GM12878 (cell line): ENCODE measurements at regions not wholly inside any gene's neighbourhood (a gene's known extent, or its start where the extent isn't known, plus 50 kb on each side); places are given as distances from the start of the nearest gene placed in this dataset.
"Not testable (repeated sequence)": the region's sequence is repeated elsewhere in the genome, so short reads cannot be mapped to it uniquely, and the experiment has no call there.

Experiments used
- ATAC-seq: fragments of 200-7000 bp; cut with Tn5 transposase; 3 replicates; pipeline ENCODE4 v1.9.1; 2020; ENCODE audit warnings: mild to moderate bottlenecking, moderate library complexity
- BruUV-seq: library from RNA; stranded (reverse); fragments of 400-500 nt; replicated peaks from 2 replicates; lab custom pipeline; 2021; lab: Mats Ljungman, UMichigan
- CTCF ChIA-PET: fragments of 300-600 bp; sonication (Branson Sonifier 250); formaldehyde crosslinking; extraction: SDS; loops from one replicate; lab custom pipeline; 2021; ENCODE audit warnings: inconsistent platforms; lab: Yijun Ruan, JAX
- POLR2A ChIA-PET: fragments of 350-600 bp; formaldehyde crosslinking; extraction: SDS; loops from one replicate; lab custom pipeline; 2021; ENCODE audit warnings: inconsistent platforms; lab: Charles Lee
- RAD21 ChIA-PET: fragments of 300-600 bp; sonication (Branson Sonifier 250); formaldehyde crosslinking; loops from one replicate; lab custom pipeline; 2023; ENCODE audit warnings: antibody characterized with exemption; ENCODE audit not compliant: unreplicated experiment; lab: Charles Lee
- SMC1A ChIA-PET: fragments of 300-600 bp; sonication (Branson Sonifier 250); formaldehyde crosslinking; loops from one replicate; lab custom pipeline; 2023; ENCODE audit not compliant: unreplicated experiment, uncharacterized antibody; lab: Charles Lee
- DNase-seq: peaks from one replicate; pipeline ENCODE4 v3.0.0-alpha.2; 2011; ENCODE audit warnings: low read depth, low spot score
- FAIRE-seq: peaks from 3 replicates; lab custom pipeline; 2011; peaks lifted over from hg19 to GRCh38; lab: Jason Lieb, UNC
- H2AFZ ChIP-seq: 2 replicates; pipeline ENCODE4 v1.6.0; 2011; ENCODE audit warnings: low read depth, low read length, control low read depth; ENCODE audit not compliant: control insufficient read depth
- H3K27ac ChIP-seq: 2 replicates; pipeline ENCODE4 v1.5.1; 2011; ENCODE audit warnings: control low read depth; ENCODE audit not compliant: control insufficient read depth, insufficient read depth
- H3K27me3 ChIP-seq, 2 experiments: replicated peaks in 1 of 2; 2 replicates each; pipeline versions ENCODE4 v1.6.0 to v1.6.1; 2011; ENCODE audit warnings: low read length in 1 of 2; ENCODE audit not compliant: control insufficient read depth in 2 of 2, insufficient read depth in 2 of 2
- H3K36me3 ChIP-seq, 2 experiments: 2 replicates each; pipeline ENCODE4 v1.5.1; 2011; ENCODE audit warnings: low read length in 1 of 2; ENCODE audit not compliant: control insufficient read depth in 2 of 2, insufficient read depth in 2 of 2
- H3K4me1 ChIP-seq: 2 replicates; pipeline ENCODE4 v1.6.1; 2011; ENCODE audit warnings: mild to moderate bottlenecking, low read length, moderate library complexity, mixed read lengths; ENCODE audit not compliant: control insufficient read depth, insufficient read depth
- H3K4me2 ChIP-seq: 2 replicates; pipeline ENCODE4 v1.6.0; 2011; ENCODE audit warnings: control low read depth; ENCODE audit not compliant: control insufficient read depth, insufficient read depth
- H3K4me3 ChIP-seq: fragments of 200-600 bp; sonication (generic); 2 replicates; pipeline ENCODE4 v1.5.1; 2016
- H3K79me2 ChIP-seq: 2 replicates; pipeline ENCODE4 v1.6.0; 2011; ENCODE audit warnings: low read length; ENCODE audit not compliant: control insufficient read depth, insufficient read depth
- H3K9ac ChIP-seq: 2 replicates; pipeline ENCODE4 v1.8.0; 2011; ENCODE audit warnings: low read length, control low read depth, mixed read lengths; ENCODE audit not compliant: control insufficient read depth, insufficient read depth
- H3K9me3 ChIP-seq: replicated peaks from 3 replicates; pipeline ENCODE4 v1.5.1; 2011; ENCODE audit warnings: mild to moderate bottlenecking, low read length; ENCODE audit not compliant: control insufficient read depth, insufficient read depth
- H4K20me1 ChIP-seq: 2 replicates; pipeline ENCODE4 v1.6.0; 2011; ENCODE audit not compliant: control insufficient read depth, insufficient read depth
- POLR2A ChIP-seq: IDR thresholded peaks from 2 replicates; pipeline ENCODE4 v1.6.1; 2011; ENCODE audit warnings: low read depth, mild to moderate bottlenecking, low read length
- ZZZ3 ChIP-seq: IDR thresholded peaks from 2 replicates; pipeline ENCODE4 v1.6.1; 2011; ENCODE audit warnings: low read depth; ENCODE audit not compliant: control insufficient read depth, insufficient read length
- WGBS: methylation state at CpG from one replicate; pipeline ENCODE4 v1.1.6; 2016; ENCODE audit warnings: low lambda C conversion rate; ENCODE audit not compliant: insufficient replicate concordance, insufficient coverage; ENCODE audit errors: missing lambda C conversion rate; 5-methylcytosine and 5-hydroxymethylcytosine counted together
- in situ Hi-C: fragments of 300-500 bp; cut with MboI; formaldehyde crosslinking; loops from 9 replicates; pipeline ENCODE4 v1.14.3; 2018; ENCODE audit warnings: mixed read lengths
- intact Hi-C: fragments of 100-400 bp; cut with micrococcal nuclease; formaldehyde crosslinking; loops from one replicate; pipeline ENCODE4 v1.14.2; 2022; ENCODE audit not compliant: unreplicated experiment
- TF ChIP-seq, protein P1 (sequence below): fragments of 450-650 bp; IDR thresholded peaks from 2 replicates; pipeline ENCODE4 v1.6.1; 2018; ENCODE audit warnings: borderline replicate concordance, mild to moderate bottlenecking; ENCODE audit not compliant: partially characterized antibody
- TF ChIP-seq, protein P2 (sequence below): fragments of 450-650 bp; IDR thresholded peaks from 2 replicates; pipeline ENCODE4 v1.6.1; 2014; ENCODE audit warnings: mild to moderate bottlenecking

DNA sequence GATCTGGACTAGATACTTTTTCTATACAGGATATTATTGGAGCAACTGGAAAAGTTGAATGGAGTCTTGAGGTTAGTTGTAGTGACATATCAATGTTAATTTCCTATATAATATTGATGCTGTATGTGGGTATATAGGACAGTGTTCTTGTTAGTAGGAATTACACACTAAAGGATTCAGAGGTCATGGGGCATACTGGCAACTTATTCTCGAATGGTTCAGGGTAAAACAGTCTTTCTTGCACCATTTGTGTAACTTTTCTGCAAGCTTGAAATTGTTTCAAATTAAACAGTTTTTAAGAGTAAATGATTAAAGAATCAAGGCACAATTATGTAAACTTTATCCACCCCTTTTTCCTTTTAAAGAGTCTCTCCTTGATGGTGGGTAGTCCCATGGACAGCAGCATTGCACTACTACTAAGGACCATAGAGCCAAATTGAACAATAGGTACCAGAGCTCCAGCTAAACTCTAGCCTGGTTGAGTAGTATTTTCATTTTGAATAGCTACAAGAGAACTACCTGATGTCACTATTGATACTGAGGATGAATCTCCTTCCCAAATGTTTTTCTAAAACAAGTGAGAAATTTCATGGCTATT lies 70.1 kb downstream of the DMP1 start (continued):
- TF ChIP-seq, protein P1, sequence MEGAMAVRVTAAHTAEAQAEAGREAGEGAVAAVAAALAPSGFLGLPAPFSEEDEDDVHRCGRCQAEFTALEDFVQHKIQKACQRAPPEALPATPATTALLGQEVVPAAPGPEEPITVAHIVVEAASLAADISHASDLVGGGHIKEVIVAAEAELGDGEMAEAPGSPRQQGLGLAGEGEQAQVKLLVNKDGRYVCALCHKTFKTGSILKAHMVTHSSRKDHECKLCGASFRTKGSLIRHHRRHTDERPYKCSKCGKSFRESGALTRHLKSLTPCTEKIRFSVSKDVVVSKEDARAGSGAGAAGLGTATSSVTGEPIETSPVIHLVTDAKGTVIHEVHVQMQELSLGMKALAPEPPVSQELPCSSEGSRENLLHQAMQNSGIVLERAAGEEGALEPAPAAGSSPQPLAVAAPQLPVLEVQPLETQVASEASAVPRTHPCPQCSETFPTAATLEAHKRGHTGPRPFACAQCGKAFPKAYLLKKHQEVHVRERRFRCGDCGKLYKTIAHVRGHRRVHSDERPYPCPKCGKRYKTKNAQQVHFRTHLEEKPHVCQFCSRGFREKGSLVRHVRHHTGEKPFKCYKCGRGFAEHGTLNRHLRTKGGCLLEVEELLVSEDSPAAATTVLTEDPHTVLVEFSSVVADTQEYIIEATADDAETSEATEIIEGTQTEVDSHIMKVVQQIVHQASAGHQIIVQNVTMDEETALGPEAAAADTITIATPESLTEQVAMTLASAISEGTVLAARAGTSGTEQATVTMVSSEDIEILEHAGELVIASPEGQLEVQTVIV = no peak
- TF ChIP-seq, protein P2, sequence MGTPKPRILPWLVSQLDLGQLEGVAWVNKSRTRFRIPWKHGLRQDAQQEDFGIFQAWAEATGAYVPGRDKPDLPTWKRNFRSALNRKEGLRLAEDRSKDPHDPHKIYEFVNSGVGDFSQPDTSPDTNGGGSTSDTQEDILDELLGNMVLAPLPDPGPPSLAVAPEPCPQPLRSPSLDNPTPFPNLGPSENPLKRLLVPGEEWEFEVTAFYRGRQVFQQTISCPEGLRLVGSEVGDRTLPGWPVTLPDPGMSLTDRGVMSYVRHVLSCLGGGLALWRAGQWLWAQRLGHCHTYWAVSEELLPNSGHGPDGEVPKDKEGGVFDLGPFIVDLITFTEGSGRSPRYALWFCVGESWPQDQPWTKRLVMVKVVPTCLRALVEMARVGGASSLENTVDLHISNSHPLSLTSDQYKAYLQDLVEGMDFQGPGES = no peak
- TF ChIP-seq ZZZ3 = no peak
- no peak for TF ChIP-seq POLR2A

DNA sequence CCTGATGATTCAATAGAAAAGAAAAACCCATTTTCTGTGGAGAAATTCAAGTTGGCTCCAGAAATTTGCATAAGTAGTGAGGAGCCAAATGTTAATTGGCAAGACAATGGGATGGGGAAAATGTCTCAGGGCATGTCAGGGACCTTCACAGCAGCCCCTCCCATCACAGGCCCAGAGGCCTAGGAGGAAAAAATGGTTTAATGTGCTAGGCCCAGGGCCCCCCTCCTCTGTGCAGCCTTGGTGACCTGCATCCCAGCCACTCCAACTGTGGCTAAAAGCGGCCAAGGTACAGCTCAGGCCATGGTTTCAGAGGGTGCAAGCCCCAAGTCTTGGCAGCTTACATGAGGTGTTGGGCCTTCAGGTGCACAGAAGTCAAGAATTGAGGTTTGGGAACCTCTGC lies 74.1 kb upstream of the IBSP start:
- RAD21 ChIA-PET, POLR2A ChIA-PET, SMC1A ChIA-PET, H3K4me2 ChIP-seq, BruUV-seq, ATAC-seq, H3K36me3 ChIP-seq, DNase-seq, H2AFZ ChIP-seq, intact Hi-C loops, H3K9ac ChIP-seq, H3K9me3 ChIP-seq, H4K20me1 ChIP-seq, CTCF ChIA-PET, FAIRE-seq, H3K27ac ChIP-seq, H3K4me1 ChIP-seq, H3K4me3 ChIP-seq, H3K79me2 ChIP-seq, H3K27me3 ChIP-seq, in situ Hi-C loops: not testable (repeated sequence)
- 0% methylated on average over 1 of the region's 1 CpG for WGBS
